Erythroblast (primary cell): ENCODE measurements at regions not wholly inside any gene's neighbourhood (a gene's known extent, or its start where the extent isn't known, plus 50 kb on each side); places are given as distances from the start of the nearest gene placed in this dataset.

Experiments
- GATA1 ChIP-seq: IDR thresholded peaks from 2 replicates; pipeline ENCODE4 v1.6.1; 2011; ENCODE audit warnings: low read depth, mild to moderate bottlenecking, control low read depth, low read length, moderate library complexity
- POLR2A ChIP-seq: IDR thresholded peaks from 2 replicates; pipeline ENCODE4 v1.6.1; 2011; ENCODE audit warnings: mild to moderate bottlenecking, low read length

- TF ChIP-seq POLR2A (no peak), GATA1 (no peak)
Observed at GRCh38 chr3:82308755-82309154, 547.3 kb upstream of the GBE1 start.
